ENCODE measurements at regions not wholly inside any gene's neighbourhood (a gene's known extent, or its start where the extent isn't known, plus 50 kb on each side); places are given as distances from the start of the nearest gene placed in this dataset.

DNA sequence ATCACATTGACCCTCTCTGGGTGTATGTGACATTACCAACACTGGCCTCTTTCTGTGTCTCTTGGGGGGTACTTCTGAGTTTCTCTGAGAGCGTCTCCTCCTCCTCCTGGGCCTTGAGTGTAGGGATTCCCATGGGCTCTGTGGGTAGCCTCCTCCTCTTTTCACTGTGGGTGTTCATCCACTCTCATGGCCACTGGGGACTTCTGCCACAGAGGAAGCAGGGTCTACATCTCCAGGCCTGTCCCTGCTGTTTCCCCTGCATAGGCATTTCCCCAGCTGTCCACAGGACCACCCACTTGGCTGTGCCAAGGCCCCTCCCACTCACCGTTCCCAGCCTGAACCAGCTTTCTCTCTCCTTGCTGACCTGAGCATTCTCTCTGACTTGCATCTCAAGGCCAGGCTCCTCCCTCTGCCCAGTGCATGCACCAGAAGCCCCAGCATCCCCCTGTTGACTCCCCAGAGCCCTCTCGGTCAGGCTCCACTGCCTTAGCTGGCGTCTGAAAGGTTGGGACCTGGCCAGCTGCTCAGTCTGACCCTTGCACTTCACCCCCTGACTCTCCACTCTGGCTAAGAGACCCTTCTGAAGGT is 487.6 kb downstream of the GLRX3 start:
- DNase-seq (ENCODE audit: low spot score): no peak

DNA sequence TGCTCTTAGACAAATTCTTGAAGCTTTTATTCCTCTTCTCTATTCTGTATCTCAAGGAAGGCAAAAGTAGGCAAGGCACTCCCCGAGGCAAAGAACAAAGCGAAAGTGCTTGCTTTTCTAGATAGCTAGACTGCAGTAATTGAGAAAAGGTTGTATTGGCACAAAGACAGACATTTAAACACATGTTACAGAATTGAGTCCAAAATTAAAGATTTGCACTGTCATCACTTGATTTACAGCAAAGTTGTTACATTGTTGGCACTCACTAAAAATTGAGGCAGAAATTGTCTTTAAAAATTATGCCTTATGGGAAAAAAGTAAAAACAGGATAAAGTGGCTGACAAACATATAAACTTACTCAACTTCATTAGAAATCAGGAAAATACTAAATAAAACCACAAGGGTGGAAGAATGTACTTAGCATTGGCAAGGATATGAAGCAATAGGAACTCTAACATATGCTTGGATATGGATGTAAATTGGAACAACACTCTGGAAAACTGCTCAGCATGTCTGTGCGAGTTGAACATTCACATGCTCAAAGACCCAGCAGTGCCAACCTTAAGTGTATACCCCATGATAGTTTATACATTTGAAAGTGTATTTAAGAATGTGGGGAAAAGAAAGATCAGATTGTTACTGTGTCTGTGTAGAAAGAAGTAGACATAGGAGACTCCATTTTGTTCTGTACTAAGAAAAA is 491.3 kb downstream of the GLRX3 start:
- DNase-seq (ENCODE audit: low spot score): no peak

DNA sequence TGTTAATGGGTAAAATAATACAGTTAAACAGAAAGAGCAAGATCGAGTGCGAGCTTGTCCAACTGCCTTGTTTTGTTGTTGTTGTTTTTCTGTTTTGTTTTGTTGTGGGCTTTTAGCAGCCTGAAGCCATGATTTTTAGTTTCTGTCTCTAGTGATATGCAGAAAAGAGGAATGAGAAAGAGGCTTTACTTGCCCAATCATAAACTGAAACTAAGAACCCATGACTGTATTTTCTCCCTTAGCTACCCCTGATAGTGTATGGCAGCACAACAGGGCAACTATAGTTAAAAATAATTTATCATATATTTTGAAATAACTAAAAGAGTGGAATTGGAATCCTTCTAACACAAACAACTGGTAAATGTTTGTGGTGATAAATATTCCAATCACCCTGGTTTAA is 493.9 kb downstream of the GLRX3 start:
- DNase-seq (ENCODE audit: low spot score): no peak

DNA sequence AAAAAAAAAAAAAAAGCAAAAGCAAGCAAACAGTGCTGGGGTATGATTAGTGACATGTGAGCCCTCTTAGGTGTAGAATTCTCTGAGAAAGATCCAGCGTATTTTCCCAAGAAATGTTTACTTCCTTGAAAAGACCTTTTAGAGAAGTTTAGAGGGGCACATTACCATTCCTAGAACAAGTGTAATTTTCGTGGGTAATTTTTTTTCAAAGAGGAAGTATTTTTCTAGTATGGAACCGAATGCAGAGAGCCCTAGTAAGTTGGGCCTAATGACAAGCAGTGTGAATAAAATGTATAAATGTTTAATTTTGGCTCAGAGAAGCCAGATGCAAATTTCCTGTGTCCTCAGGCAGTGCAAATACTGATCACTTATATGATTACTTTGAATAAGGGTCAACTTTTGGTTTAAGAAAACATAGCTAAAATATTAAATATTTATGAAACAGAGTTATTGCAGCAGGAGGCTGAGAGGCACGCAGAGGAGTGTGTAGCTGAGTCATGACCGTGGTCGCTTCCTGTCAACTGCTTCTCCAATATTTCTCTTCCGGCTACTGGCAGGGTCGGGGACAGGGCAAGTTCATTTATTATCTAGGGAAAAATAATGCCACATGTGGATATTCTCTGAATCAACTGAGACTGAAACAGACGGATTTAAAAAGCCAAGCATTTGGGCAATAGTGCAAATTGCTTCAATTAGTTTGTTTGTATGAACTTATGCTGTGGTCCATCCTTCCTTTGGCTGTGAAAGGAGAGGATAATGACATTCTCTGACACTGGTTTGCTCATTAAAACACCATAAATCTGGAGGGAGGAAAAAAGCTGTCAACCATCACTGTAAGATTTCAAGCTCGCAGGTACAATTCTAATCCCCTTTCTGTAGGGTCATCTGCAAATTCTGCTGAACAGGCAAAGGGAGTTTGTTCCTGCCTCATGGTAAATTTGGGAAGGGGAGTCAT is 495.2 kb downstream of the GLRX3 start:
- DNase-seq (ENCODE audit: low spot score): no peak

DNA sequence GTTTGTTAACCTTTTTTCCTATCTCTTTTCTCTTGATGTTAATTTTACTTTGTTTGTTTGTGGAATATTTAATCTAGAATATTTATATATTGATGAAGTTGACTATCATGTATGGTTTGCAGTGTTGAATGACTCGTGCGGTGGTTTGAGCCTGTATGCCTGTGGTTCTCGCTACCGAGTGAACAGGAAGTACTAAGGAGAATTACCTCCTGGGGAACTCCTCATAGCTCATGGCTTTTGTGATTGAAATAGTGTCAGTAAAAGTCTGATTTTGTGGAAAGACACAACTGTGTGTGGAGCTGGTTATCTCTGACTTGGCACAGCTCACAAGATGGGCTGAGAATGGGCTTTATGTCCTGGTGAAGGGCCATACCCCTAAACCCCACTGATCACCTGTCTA is 498.6 kb downstream of the GLRX3 start:
- no peak for DNase-seq (ENCODE audit: low spot score)

DNA sequence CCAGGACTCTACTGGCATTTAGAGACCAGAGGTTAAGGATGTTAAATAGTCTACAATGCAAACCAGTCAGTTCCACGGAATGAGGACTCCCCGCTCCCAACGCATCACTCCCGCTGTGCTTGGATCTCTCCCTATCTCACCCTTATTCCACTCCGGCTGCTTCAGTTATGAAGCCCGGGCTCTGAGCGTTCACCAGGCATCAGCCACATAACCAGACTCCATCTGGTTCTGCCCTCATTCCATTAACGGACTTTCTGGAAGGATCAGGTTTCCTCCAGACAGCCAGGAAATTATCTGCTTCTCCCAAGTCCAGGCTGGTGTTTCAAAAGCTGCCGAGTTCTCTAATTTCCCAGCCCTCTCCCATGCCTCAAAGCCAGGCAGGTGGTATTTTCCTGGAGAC is 499.3 kb downstream of the GLRX3 start:
- DNase-seq (ENCODE audit: low spot score): no peak

DNA sequence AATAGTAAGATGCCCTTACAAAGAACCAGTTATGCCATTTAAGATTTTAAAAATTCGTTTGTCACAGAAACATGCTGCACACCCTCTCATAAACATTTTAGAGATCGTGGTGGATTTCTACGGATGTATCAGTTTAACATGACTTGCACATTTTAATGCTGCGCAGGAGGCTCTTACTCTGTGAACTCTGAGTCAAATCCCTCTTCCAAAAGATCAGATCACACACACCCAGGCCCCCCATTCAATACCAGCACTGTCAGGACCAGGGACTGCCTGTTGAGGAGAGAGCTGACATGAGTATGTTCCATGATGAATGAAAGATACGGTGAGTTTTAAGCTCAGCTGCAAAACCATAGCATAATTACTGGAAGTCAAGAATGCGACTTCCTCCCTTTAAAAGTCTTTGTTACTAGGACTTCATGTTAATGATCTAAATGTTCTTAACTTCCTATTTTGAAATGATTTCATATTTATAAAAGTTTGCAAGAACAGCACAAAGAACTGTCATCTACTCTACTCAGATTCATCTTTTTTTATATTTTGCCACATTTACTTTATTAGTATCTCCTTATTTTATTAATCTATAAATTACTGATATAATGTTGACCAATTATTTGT is 500.2 kb downstream of the GLRX3 start:
- no peak for DNase-seq (ENCODE audit: low spot score)

DNA sequence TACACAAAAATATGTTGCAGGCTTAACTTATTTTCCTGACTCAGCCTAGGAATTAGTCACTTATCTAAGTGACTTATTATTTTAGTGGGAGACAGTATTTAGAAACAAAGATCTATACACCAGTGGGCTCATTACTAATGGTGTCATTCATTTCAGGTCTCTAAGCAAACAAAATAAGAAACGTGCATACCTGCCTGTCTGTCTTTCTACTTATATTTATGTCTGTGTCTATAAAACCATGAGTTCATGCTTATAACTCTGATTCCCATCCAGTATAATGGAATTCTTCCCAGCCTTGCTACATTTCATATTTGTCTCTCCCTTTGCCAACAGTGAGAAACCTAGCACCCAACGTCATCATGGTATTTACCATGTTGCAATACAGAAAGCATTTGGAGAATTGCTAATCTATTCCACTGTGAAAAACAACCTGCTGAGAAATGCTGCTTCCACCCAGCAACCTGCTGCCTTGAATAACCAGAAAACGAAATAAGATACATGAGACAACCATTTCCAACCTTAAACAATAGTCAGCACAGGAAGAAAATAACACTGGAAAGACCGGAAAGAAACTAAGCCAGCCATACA is 501.0 kb downstream of the GLRX3 start:
- no peak for DNase-seq (ENCODE audit: low spot score)

DNA sequence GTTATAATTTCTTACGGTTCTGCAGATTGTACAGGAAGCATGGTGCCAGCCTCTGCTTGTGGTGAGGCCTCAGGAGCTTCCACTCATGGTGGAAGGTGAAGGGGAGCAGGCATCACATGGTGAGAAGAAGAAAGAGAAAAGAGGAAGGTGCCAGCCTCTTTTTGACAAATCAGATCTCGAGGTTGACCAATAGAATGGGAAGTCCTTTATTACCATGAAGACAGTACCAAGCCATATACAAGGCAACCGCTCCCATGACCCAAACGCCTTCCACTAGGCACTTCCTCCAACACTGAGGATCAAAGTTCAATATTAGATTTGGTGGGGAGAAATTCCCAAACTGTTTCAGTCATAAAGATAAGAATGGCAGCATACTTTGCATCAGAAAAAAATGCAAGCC is 502.8 kb downstream of the GLRX3 start:
- no peak for DNase-seq (ENCODE audit: low spot score)

DNA sequence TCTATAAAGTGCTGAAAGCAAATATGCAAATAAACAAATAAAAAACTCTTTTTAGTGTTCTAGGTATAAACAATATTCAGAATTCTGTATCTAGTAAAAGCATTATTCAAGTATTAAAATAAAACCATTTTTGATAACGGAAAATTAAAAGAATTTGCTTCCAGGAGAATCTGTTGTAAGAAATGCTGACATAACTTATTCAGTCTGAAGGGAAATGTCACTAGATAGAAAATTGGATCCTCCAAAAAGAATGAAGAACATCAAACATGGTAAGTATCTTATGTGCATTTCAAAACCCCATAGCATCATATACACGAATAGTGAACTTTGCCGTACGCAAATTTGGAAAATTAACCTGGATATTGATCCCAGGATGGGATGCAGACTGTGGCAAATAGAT is 506.7 kb downstream of the GLRX3 start:
- DNase-seq (ENCODE audit: low spot score): no peak

DNA sequence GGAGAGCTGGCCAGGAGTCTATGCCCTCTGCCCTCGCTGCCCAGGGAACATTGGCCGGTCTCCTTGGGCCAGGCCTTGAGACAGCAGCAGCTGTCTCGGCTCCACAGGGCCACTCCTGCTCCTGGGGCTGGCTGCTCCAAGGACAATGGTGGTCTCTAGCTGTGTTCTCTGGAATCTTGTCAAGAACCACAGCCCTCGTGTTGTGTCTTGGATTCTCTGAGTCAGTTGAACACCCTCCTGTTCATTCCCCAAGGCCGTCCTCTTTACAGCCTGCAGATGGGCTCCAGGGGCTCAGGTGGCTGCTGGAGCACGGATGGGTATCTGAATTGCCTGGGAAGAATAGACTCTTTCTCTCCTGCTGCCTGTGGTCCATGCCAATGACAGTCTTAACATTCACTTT is 511.1 kb downstream of the GLRX3 start:
- no peak for DNase-seq (ENCODE audit: low spot score)

DNA sequence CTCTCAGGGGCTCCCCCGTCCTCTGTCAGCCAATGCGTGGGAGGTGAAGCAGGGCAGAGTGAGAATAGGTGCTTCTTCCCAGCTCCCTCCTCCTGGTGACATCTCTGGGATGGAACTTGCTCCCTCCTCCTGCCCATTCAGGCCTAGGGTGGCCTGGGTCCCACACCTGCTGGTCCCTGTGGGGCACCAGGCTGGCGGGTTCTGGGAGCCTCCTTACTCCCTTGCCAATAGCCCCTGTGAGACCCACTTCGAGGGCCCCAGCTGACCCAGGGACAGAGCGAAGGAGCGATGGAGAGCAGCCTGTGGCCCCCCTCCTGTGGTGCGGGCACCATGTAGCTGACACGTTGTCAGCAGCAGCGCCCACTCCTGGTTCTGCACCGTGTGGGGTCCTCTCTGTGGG is 512.6 kb downstream of the GLRX3 start:
- no peak for DNase-seq (ENCODE audit: low spot score)

DNA sequence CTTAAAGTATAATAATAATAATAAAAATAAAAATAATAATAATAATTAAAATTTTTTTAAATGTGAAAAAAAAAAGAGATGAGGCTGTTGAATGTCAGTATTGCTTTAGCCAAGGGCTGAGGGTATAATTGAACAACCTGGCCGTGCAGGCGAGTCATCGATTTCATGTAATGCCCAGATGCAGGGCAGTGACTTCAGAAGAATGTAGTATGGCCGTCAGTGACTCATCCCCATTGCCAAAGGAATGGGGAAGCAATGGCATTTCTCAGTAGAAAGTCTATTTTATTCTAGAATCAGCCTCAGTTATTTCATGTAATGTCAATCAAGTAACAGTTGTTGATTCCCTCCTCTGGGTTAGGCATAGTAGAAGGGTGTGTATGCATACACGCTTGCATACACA is 516.4 kb downstream of the GLRX3 start:
- no peak for DNase-seq (ENCODE audit: low spot score)

DNA sequence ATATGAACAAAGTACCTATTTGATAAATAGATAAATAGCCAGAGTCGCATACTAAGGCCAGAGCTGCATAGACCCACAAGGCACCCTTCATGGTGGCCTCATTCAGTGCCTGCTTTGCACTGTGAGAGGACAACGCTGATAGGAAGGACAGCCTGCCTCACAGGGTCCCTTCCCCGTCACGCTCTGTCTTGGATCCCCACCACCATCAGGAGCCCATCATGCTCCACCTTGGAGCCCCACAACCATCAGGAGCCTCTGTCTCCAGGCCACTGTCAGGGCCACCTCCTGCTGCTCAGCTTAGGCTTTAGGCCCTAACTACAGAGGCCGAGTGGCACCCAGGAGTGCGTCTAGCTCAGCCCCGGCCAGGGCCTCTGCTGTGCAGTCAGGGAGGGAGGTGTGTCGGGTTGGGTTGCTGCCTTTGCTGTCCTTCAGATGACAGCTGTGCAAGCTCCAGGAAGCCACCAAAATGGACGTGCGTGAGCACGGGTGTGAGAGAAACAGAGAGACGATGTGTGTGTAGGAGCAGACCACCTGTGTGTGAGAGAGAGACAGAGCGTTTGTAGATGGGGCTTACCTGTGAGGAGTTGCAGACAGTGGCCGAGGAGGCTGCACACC is 516.9 kb downstream of the GLRX3 start:
- no peak for DNase-seq (ENCODE audit: low spot score)

DNA sequence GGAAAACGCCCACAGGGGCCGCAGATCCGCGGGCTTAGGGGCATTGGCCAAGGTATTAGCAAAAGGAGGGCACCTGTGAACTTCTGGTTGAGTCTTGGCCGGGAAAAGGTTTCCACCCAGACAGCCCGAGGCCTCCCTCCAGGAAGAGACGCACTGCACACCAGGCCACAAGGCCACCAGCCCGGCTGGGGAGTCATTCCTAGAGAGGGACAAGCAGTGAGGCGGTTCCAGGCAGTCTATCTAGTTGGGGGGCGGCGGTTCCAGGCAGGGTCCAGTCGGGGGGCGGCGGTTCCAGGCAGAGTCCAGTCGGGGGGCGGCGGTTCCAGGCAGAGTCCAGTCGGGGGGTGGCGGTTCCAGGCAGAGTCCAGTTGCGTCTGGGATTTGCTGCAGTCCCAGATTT is 518.5 kb downstream of the GLRX3 start:
- DNase-seq (ENCODE audit: low spot score): no peak

DNA sequence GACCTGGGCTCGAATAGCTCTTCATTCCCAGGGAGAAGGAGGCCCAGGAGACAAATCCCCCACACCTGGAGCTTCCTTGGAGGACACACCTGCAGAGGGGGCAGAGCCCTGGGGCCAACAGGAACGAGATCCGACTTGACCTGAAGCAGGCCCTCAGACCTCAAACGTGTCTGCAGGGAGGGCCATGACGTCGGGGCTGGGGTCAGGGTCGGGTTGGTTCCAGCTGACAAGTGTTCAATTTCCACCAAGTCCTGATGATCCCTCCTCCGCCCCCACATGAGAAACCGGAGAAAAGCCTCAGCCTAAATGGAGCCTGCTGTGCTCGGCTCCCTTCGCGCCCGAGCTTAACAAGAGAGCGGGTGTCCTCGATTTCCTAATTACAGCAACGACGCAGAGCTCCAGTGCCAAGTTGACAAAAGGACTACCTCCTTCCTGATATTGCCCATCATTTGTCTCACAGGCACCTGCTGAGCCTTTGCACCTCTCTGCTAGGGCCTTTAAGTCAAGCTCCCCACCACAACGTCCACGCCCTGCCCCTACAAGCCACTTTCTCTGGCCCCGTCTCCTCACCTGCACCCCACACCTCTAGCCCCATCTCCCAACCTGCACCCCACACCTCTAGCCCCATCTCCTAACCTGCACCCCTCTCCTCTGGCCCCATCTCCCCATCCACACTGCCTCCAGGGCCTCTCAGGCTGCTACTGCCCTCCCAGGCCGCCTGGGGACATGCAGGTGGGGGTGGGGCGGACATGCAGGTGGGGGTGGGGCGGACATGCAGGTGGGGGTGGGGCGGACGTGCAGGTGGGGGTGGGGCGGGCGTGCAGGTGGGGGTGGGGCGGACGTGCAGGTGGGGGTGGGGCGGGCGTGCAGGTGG is 519.4 kb downstream of the GLRX3 start:
- DNase-seq (ENCODE audit: low spot score): no peak

DNA sequence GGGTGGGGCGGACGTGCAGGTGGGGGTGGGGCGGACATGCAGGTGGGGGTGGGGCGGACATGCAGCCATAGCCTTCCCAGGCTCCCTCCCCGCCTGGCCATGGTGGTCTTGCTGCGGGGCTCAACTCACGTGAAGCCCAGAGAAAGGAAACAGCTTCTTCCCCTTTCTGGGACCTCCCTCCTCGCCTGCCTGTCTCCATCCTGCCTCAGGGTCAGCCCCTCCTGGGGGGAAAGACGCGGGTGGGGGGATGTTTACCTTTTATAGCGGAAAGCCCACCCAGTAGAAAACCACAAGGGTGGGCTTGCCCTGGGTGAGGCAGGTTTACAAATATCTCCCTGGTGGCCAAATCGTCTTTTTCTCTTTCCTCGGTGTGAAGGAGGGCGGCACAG is 520.0 kb downstream of the GLRX3 start:
- no peak for DNase-seq (ENCODE audit: low spot score)

DNA sequence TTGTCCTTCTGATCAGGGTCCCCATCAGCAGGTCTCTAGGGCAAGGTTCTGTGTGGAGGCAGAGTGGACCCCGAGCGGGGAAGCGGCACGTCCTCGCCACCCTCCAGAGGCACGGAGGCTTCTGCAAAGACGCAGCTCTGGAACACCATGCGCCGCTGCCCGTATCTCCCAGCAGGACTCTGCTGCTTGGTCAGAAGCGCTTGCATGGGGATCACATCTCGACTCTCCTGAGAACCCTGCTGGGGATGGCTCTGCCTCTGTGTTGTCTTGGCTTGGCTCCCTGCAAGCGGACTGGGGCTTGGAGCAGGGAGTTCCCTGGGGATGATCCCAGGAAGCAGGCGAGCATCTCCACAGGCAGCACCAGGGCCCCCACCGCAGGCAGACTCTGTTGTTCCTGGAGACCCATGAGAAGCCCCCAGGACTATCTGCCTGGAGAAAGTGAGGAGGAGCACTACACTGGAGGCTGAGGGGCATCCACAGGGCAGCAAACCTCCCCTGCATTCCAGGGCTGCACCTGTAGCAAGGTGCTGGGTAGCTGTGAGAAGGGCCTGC is 520.5 kb downstream of the GLRX3 start:
- DNase-seq (ENCODE audit: low spot score): no peak

DNA sequence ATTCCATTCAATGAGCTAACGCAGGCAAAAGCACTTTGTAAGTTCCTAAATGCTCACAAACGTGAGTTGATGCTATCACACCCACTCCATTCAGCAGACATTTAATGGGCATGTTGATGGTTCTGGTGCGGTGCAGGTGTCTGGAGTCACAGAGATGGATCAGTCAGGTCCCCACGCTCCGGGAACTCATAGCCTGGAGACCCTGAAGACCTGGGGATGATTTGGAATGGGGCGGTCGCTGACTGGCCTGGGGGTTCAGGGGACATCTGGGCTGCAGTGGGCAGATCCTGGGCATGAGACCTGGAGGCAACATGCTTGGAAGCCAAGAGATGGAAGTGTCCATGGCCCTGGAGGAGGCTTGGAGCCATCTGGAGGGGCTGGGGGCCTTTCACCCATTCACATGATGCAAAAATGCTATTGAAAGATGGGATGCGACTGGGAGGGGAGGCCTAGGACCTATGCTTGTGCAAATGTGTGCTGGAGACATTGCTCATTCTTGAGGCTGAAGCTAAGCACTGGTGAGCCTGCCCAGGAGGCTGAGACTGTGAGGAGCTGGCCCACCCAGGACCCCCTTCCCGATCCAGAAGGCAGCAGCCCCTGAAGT is 522.6 kb downstream of the GLRX3 start:
- DNase-seq (ENCODE audit: low spot score): no peak

DNA sequence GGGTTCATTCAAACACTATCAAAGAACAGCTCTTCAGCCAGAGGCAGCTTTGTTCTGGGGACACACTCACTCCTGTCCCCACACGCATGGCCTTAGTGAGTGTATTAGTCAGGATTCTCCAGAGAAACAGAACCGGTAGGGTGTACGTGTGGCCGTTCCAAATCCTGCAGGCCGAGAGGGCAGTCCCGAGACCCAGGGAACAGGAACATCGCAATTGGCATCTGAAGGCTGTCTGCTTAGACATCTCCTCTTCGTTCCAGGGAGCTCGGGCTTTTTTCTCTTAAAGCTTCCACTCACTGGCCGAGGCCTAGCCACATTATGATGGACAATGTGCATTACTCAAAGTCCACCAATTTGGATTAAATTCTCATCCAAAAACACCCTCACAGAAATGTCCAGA is 523.3 kb downstream of the GLRX3 start:
- no peak for DNase-seq (ENCODE audit: low spot score)

Data from ecto neural progenitor cell (in vitro differentiated cells).